Activated T-cell treated with anti-CD3 and anti-CD28 coated beads, Interleukin-2, amount 50 U/mL, for 72 hours (primary cell): ENCODE measurements at regions not wholly inside any gene's neighbourhood (a gene's known extent, or its start where the extent isn't known, plus 50 kb on each side); places are given as distances from the start of the nearest gene placed in this dataset.

ENCODE experiments used
- ATAC-seq, 2 donors: fragments of 150-1000 bp; cut with Tn5 transposase; replicated peaks in 1 of 2; 2 replicates each; pipeline ENCODE4 v1.10.0; 2021; ENCODE audit warnings: moderate library complexity in 2 of 2, mild to moderate bottlenecking in 1 of 2
- DNase-seq, 2 donors: peaks; one replicate each; pipeline ENCODE4 v3.0.0; 2021 to 2022; ENCODE audit warnings: mixed read lengths in 1 of 2
- H3K27ac Mint-ChIP-seq: one replicate; pipeline ENCODE4 v1.8.0; 2022; ENCODE audit warnings: mild to moderate bottlenecking, moderate library complexity, mixed read lengths
- H3K27me3 Mint-ChIP-seq: one replicate; pipeline ENCODE4 v1.8.0; 2022; ENCODE audit warnings: low read depth, mixed read lengths
- H3K36me3 Mint-ChIP-seq, 2 donors: one replicate each; pipeline ENCODE4 v1.8.0; 2022; ENCODE audit warnings: mixed read lengths in 2 of 2, mild to moderate bottlenecking in 1 of 2; ENCODE audit not compliant: insufficient read depth in 2 of 2
- H3K4me1 Mint-ChIP-seq: one replicate; pipeline ENCODE4 v1.8.0; 2022; ENCODE audit warnings: low read depth, mixed read lengths
- H3K4me3 Mint-ChIP-seq, 2 donors: one replicate each; pipeline ENCODE4 v1.8.0; 2022; ENCODE audit warnings: mild to moderate bottlenecking in 2 of 2, mixed read lengths in 2 of 2, moderate library complexity in 2 of 2
- H3K9me3 Mint-ChIP-seq, 2 donors: one replicate each; pipeline ENCODE4 v1.8.0; 2022; ENCODE audit warnings: mixed read lengths in 2 of 2

DNA sequence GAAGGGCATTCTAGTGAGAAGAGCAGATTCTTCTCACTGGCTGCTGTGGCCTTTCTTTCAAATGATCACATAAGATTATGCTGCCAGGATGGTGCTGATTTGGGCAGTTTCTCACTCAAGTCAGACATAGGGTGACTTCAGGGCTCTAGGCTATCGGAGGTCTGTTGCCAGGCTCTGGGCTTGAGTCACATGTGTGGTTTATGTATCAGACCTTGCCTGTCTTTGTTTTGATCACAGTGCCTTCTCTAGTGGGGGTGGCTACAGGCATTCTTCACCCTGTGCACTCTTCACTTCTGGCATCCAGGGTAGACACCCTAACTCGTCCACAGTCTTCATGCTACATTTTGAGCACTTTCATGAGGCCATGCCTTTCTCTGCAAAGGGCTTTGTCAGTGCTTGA is 823.7 kb upstream of the MAN1A1 start:
- ATAC-seq, result no peak

DNA sequence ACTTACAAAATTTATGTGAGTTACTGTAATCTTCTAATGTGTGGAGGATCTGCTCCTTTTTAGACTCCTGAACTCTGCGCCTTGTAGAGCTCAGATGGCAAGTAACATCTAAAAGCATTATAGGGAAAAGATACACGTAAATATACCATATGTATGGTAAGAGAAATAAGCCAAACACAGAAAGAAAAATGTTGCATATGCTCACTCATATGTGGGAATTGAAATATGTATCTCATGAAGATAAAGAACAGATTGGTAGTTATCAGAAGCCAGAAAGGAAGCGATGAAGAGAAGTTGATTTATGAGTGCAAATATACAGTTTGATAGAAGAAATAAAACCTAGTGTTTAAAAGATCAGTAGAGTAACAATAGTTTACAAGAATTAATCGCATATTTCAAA is 815.0 kb upstream of the MAN1A1 start:
- ATAC-seq, result no peak
- Mint-ChIP-seq H3K27me3 (no peaks in the 10 kb centered on the region), H3K36me3 (no peaks in the 10 kb centered on the region), H3K9me3 (no peaks in the 10 kb centered on the region), H3K27ac (no peak overlapping the region), H3K4me3 (no peak overlapping the region), H3K4me1 (no peaks in the 10 kb centered on the region)
- DNase-seq, result no peak

More for the DNA sequence above, 823.7 kb upstream of the MAN1A1 start:
- Mint-ChIP-seq H3K36me3 (no peaks in the 10 kb centered on the region), H3K27me3 (no peaks in the 10 kb centered on the region), H3K27ac (no peak overlapping the region), H3K4me1 (no peaks in the 10 kb centered on the region), H3K9me3 (peaks cover 0 to 3% of the 10 kb centered on the region in 2 donors), H3K4me3 (no peak overlapping the region)
- no peak for DNase-seq

DNA sequence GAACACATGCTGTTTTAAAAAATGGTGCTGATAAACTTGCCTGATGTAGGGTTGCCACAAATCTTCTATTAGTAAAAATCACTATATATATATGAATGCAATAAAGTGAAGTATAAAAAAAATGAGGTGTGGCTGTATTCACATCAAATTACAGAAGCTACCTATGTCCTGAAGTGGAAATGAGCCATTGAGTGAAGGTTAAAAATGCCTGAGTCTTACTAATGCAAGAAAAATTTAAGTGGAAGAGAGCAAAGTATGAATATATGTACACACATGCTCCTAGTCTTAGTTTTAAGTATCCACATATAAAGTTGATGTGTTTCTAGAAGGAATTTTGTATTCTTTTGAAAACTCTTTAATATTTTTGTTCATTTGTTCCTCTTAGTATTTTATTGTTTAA is 808.3 kb upstream of the MAN1A1 start:
- H3K4me3 Mint-ChIP-seq, result no peak overlapping the region
- no peaks in the 10 kb centered on the region for H3K27me3 Mint-ChIP-seq
- H3K4me1 Mint-ChIP-seq, result no peaks in the 10 kb centered on the region
- H3K9me3 Mint-ChIP-seq, result peaks cover 0 to 3% of the 10 kb centered on the region in 2 donors
- no peak overlapping the region for H3K27ac Mint-ChIP-seq
- no peaks in the 10 kb centered on the region for H3K36me3 Mint-ChIP-seq
- no peak for DNase-seq
- ATAC-seq, result no peak

DNA sequence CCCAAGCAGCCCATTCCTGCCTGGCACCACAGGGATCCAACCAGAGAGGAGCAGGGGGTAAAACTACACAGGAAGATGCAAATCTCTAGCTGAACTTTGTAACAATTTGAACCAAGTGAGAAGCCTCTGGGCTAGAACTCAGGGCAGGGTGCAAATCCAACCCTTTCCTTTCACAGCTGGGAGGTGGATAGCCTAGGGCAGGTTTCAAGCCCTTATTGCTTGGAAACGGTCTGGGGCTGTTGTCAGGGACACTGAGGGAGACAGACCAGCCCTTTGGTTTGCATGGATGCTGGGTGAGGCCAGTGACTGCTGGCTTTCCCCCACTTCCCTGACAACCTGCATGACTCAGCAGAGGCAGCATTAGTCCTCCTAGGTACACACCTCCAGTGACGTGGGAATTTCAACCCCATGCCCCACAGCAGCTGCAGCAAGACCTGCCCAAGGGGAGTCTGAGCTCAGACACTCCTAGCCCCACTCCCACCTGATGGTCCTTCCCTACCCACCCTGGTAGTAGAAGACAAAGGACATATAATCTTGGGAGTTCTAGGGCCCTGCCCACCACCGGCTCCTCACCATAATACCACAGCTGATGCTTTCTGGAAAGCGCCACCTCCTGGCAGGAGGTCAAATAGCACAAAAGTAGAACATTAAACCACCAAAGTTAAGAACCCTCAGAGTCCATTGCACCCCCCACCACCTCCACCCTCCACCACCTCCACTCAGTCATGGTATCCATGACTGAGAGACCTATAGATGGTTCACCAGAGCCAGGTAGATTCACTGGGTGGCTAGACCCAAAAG is 797.7 kb upstream of the MAN1A1 start:
- no peak overlapping the region for H3K27ac Mint-ChIP-seq
- H3K4me3 Mint-ChIP-seq, result no peak overlapping the region
- no peak for DNase-seq
- peaks cover 8 to 9% of the 10 kb centered on the region in 2 donors for H3K9me3 Mint-ChIP-seq
- no peaks in the 10 kb centered on the region for H3K27me3 Mint-ChIP-seq
- no peaks in the 10 kb centered on the region for H3K4me1 Mint-ChIP-seq
- H3K36me3 Mint-ChIP-seq, result no peaks in the 10 kb centered on the region
- no peak for ATAC-seq

DNA sequence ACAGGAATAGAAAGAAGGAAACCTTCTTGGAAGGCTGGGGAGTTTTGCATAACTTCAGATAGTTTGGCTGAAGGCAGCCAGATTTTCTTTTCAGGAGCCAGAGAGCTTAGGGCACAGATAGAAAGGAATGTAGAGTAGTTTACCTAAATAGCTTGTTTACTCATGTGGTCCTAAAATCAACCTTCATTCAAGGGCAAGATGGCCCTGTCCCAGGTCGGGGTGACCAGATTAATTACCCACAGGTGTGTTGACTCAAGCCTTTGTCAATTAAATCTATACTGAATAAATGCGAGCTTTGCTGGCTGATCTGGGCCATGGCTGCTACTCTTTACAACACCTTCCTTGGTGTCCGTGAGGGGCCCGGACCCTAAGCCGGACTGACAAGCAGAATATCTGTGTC is 792.0 kb upstream of the MAN1A1 start:
- Mint-ChIP-seq H3K27ac (no peak overlapping the region), H3K4me1 (no peaks in the 10 kb centered on the region), H3K9me3 (no peaks in the 10 kb centered on the region), H3K36me3 (no peaks in the 10 kb centered on the region), H3K27me3 (no peaks in the 10 kb centered on the region), H3K4me3 (no peak overlapping the region)
- no peak for ATAC-seq
- DNase-seq, result no peak

DNA sequence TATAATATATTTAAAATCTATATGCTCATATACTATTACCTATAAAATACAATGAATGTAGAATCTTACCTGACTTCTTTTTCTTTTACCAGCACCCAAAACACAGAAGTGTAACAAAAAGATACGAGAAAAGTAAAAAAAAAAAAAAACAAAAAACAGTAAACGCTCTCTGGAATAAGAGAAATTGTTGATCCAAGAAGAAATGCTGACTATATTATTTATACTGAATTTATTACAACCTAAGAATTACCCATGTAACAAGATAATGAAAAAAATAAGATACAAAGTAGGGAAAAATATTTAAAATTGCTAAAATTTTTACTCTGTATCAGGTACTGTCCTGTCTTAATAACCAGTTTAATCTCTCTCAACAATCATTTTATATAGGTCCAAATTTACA is 787.9 kb upstream of the MAN1A1 start:
- H3K27ac Mint-ChIP-seq, result no peak overlapping the region
- ATAC-seq (no peak), DNase-seq (no peak)
- no peak overlapping the region for H3K4me3 Mint-ChIP-seq
- H3K36me3 Mint-ChIP-seq, result no peaks in the 10 kb centered on the region
- H3K4me1 Mint-ChIP-seq, result no peaks in the 10 kb centered on the region
- no peaks in the 10 kb centered on the region for H3K27me3 Mint-ChIP-seq
- H3K9me3 Mint-ChIP-seq, result no peaks in the 10 kb centered on the region

DNA sequence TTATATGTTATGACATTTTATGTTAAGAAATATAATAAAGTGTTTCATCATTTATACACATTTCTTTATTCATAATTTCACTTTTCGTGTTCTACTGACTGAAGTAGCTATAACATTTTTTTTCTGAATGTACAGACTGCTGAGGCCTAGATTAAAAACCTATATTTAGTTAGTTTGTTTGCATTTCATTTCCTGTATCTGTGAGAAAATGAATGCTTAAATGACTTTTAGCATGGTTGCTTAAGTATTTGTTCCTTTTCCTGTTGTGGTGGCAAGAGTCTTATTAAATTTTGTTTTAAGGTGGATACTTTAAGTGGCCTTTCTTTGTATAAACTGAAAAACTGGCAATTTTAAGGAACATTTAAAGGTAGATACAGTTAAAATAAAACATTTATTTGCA is 779.7 kb upstream of the MAN1A1 start:
- H3K4me1 Mint-ChIP-seq, result no peaks in the 10 kb centered on the region
- no peak overlapping the region for H3K27ac Mint-ChIP-seq
- H3K4me3 Mint-ChIP-seq, result no peak overlapping the region
- ATAC-seq (no peak), DNase-seq (no peak)
- H3K9me3 Mint-ChIP-seq, result no peaks in the 10 kb centered on the region
- H3K36me3 Mint-ChIP-seq, result no peaks in the 10 kb centered on the region
- H3K27me3 Mint-ChIP-seq, result no peaks in the 10 kb centered on the region

DNA sequence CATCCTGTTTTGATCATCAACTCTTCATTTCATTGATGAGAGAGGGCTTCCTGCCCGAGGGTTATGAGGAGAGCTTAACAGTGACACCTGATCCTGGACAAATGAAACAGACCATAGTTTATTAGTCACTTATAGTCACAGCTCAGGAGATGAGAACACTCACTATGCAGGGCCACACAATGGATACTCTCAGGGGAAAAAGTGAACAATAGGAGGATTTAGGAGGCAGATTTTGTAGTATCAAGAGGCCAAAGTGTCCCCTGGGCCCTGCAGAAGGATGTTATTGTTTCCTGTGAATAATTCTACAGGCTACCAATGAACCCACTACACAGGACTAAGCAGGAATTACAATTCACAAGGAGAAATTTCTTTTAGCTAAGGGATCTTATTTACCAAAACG is 772.8 kb upstream of the MAN1A1 start:
- no peak overlapping the region for H3K27ac Mint-ChIP-seq
- H3K27me3 Mint-ChIP-seq, result no peaks in the 10 kb centered on the region
- ATAC-seq, result no peak
- H3K4me3 Mint-ChIP-seq, result no peak overlapping the region
- H3K4me1 Mint-ChIP-seq, result no peaks in the 10 kb centered on the region
- no peaks in the 10 kb centered on the region for H3K36me3 Mint-ChIP-seq
- no peak for DNase-seq
- peaks cover 3% of the 10 kb centered on the region in 2 donors for H3K9me3 Mint-ChIP-seq

DNA sequence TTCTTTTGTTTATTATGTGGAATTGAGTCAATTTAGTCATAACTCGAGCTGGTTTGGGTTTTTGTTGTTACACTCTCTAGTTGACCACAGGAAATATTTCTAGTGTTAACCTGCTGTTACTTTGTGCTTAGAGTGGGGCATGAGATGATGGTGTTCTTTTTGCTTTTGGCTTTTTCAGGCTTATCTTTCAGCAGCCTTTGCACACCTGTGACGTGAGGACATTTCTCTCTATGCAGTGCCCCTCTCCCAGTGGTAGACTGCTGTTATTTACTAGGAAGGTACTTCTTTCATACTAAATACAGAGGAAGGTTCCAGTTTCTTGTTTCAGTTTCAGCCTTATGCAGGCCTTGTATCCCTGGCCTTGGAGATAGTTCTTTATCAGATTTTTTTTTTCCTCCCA is 766.8 kb upstream of the MAN1A1 start:
- no peaks in the 10 kb centered on the region for H3K4me1 Mint-ChIP-seq
- no peak for ATAC-seq

DNA sequence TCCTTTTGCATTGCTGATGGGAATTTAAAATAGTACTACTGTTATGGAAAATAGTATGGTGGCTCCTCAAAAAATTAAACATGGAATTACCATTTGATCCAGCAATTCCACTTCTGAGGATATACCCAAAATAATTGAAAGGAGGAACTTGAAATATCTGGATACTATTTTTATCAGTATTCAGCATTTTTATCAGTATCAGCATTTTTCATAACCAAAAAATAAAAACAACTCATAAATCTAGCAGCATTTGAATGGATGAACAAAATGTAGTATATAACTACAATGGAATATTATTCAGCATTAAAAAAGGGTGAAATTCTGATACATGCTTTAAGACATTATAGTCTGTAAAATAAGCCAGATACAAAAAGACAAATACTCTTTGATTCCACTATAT is 763.4 kb upstream of the MAN1A1 start:
- no peaks in the 10 kb centered on the region for H3K4me1 Mint-ChIP-seq
- H3K36me3 Mint-ChIP-seq, result no peaks in the 10 kb centered on the region
- no peak overlapping the region for H3K4me3 Mint-ChIP-seq
- H3K27me3 Mint-ChIP-seq, result no peaks in the 10 kb centered on the region
- no peak overlapping the region for H3K27ac Mint-ChIP-seq
- DNase-seq (no peak), ATAC-seq (no peak)
- H3K9me3 Mint-ChIP-seq, result peaks cover 0 to 2% of the 10 kb centered on the region in 2 donors

More for the DNA sequence above, 766.8 kb upstream of the MAN1A1 start:
- Mint-ChIP-seq H3K4me3 (no peak overlapping the region), H3K9me3 (peaks cover 0 to 2% of the 10 kb centered on the region in 2 donors), H3K36me3 (no peaks in the 10 kb centered on the region), H3K27me3 (no peaks in the 10 kb centered on the region), H3K27ac (no peak overlapping the region)
- DNase-seq, result no peak

DNA sequence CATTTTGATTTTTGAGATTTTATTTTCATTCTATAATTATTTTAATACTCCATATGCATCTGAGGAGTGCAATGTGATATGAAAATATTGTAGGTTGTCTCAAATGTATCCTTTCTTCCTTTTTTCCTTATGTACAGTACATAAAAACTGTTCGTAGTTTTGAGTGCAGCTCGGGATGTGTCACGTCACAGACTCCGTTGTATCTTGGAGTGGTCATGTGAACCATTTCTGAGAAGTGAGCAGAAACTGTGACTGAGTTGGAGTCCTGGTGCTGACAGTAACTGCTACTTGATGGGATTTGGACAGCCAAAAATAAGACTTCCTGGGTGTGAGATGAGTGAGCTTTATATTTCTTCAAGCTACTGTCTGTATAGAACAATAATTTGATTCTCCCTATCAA is 761.4 kb upstream of the MAN1A1 start:
- no peaks in the 10 kb centered on the region for H3K27me3 Mint-ChIP-seq
- ATAC-seq, result no peak
- H3K9me3 Mint-ChIP-seq, result peaks cover 0 to 2% of the 10 kb centered on the region in 2 donors
- no peak overlapping the region for H3K27ac Mint-ChIP-seq
- H3K4me3 Mint-ChIP-seq, result no peak overlapping the region
- H3K36me3 Mint-ChIP-seq, result no peaks in the 10 kb centered on the region
- DNase-seq, result no peak
- H3K4me1 Mint-ChIP-seq, result no peaks in the 10 kb centered on the region

DNA sequence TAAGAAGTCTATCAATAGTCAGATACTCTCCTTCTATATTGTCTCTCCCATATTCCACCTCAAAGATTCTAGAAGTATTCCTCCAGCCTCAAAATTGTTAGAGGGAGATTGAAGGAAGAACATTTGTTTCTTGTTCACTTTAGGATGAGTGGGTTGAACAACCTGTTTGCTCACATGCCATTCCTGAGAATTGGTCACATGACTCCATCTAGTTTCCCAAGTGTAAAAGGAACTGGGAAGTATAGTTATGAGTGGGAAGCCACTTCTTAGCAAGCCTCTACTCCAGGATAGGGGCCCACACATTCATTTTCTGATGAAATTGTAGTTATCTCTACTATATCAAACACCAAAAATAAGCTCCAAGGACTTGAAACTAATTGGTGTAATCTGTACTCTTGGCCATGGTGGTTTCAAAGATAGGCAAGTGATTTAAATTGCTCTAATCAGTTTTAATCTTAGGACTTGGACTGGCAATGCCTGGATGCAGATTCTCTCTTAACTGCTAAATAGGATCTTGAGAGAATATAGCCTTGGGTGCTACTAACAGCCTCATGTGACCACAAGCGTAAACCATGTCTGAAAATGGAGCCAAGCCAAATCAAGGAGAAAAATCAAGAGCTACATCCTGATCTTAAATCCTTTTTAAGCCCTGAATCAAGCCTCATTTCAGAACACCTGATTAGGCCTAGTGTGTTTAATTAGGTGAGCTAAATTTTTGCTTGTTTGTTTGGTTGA is 758.7 kb upstream of the MAN1A1 start:
- Mint-ChIP-seq H3K36me3 (no peaks in the 10 kb centered on the region), H3K27me3 (no peaks in the 10 kb centered on the region), H3K9me3 (no peaks in the 10 kb centered on the region), H3K4me3 (no peak overlapping the region), H3K4me1 (no peaks in the 10 kb centered on the region), H3K27ac (no peak overlapping the region)
- ATAC-seq, result no peak
- no peak for DNase-seq

DNA sequence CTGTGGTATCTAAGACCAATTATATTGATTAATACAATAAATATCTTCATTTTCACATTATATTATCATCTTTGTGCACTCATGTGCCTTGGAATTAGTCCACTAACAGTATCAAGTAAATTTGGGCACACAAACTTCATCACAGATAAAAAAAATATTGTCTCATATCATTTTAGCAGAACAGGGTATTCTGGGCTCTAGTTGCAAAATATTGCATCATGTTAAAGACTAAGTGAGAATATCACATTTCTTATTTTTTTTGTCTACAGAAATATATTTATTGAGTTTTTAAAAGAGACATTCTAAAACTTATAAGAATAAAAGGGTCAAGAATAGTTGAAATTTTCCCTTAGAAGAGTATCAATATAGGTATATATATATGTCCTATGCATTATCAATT is 754.1 kb upstream of the MAN1A1 start:
- Mint-ChIP-seq H3K4me3 (no peak overlapping the region), H3K4me1 (no peaks in the 10 kb centered on the region), H3K36me3 (no peaks in the 10 kb centered on the region), H3K27ac (no peak overlapping the region), H3K9me3 (no peaks in the 10 kb centered on the region), H3K27me3 (no peaks in the 10 kb centered on the region)
- DNase-seq (no peak), ATAC-seq (no peak)
